WTC11 (cell line): ENCODE measurements at regions not wholly inside any gene's neighbourhood (a gene's known extent, or its start where the extent isn't known, plus 50 kb on each side); places are given as distances from the start of the nearest gene placed in this dataset.

Source experiments
- CTCF ChIP-seq: fragments of 200-600 bp; IDR thresholded peaks from 2 replicates; pipeline ENCODE4 v1.8.0; 2022; ENCODE audit warnings: antibody characterized with exemption
- E2F4 ChIP-seq: sonication (generic); formaldehyde crosslinking; IDR thresholded peaks from 2 replicates; pipeline ENCODE4 v1.8.1; 2022; ENCODE audit warnings: low read depth, mild to moderate bottlenecking, moderate library complexity, missing genetic modification reagents, borderline replicate concordance
- HMGXB4 ChIP-seq: sonication (generic); formaldehyde crosslinking; IDR thresholded peaks from 2 replicates; pipeline ENCODE4 v1.8.1; 2023; ENCODE audit warnings: mild to moderate bottlenecking, moderate library complexity, missing genetic modification reagents
- ZNF138 ChIP-seq: sonication (generic); formaldehyde crosslinking; conservative IDR thresholded peaks from 2 replicates; pipeline ENCODE4 v1.8.1; 2022; ENCODE audit warnings: mild to moderate bottlenecking, moderate library complexity, missing genetic modification reagents

- TF ChIP-seq E2F4 (CRISPR knock-in tag) = no peak
- no peak for TF ChIP-seq CTCF
- TF ChIP-seq ZNF138 (CRISPR knock-in tag) = no peak
- no peak for TF ChIP-seq HMGXB4 (CRISPR knock-in tag)
Observed at GRCh38 chr2:200033929-200034328, 78.5 kb downstream of the MAIP1 start.
